ENCODE measurements at regions not wholly inside any gene's neighbourhood (a gene's known extent, or its start where the extent isn't known, plus 50 kb on each side); places are given as distances from the start of the nearest gene placed in this dataset.

- Histone ChIP-seq H3K9ac (ENCODE audit: low read length in 5 of 5) (no peak overlapping the region), H3K36me3 (ENCODE audit: control insufficient read depth in 5 of 5, insufficient read depth in 5 of 5, low read length in 5 of 5) (no peaks in the 10 kb centered on the region), H3K27me3 (ENCODE audit: control insufficient read depth in 5 of 5, insufficient read depth in 4 of 5, low read length in 5 of 5) (no peaks in the 10 kb centered on the region), H3K4me1 (ENCODE audit: control insufficient read depth in 5 of 5, insufficient read depth in 5 of 5, low read length in 5 of 5) (no peaks in the 10 kb centered on the region), H3K9me3 (ENCODE audit: control insufficient read depth in 5 of 5, low read length in 5 of 5) (no peaks in the 10 kb centered on the region), H3K4me3 (ENCODE audit: low read depth in 1 of 5, low read length in 5 of 5) (no peak overlapping the region), H3K27ac (ENCODE audit: low read depth, low read length) (no peak overlapping the region)
Measured at GRCh38 chr12:47561746-47562145, 144.1 kb downstream of the RPAP3 start.

GRCh38 chr12:47560415-47560814, 145.4 kb downstream of the RPAP3 start:
- Histone ChIP-seq H3K9ac (ENCODE audit: low read length in 5 of 5) (no peak overlapping the region), H3K9me3 (ENCODE audit: control insufficient read depth in 5 of 5, low read length in 5 of 5) (no peaks in the 10 kb centered on the region), H3K36me3 (ENCODE audit: control insufficient read depth in 5 of 5, insufficient read depth in 5 of 5, low read length in 5 of 5) (no peaks in the 10 kb centered on the region), H3K4me1 (ENCODE audit: control insufficient read depth in 5 of 5, insufficient read depth in 5 of 5, low read length in 5 of 5) (no peaks in the 10 kb centered on the region), H3K27ac (ENCODE audit: low read depth, low read length) (no peak overlapping the region), H3K4me3 (ENCODE audit: low read depth in 1 of 5, low read length in 5 of 5) (no peak overlapping the region), H3K27me3 (ENCODE audit: control insufficient read depth in 5 of 5, insufficient read depth in 4 of 5, low read length in 5 of 5) (no peaks in the 10 kb centered on the region)

GRCh38 chr12:47558625-47559345, 147.0 kb downstream of the RPAP3 start:
- Histone ChIP-seq H3K27ac (ENCODE audit: low read depth, low read length) (no peak overlapping the region), H3K27me3 (ENCODE audit: control insufficient read depth in 5 of 5, insufficient read depth in 4 of 5, low read length in 5 of 5) (no peaks in the 10 kb centered on the region), H3K4me3 (ENCODE audit: low read depth in 1 of 5, low read length in 5 of 5) (no peak overlapping the region), H3K9ac (ENCODE audit: low read length in 5 of 5) (no peak overlapping the region), H3K4me1 (ENCODE audit: control insufficient read depth in 5 of 5, insufficient read depth in 5 of 5, low read length in 5 of 5) (no peaks in the 10 kb centered on the region), H3K9me3 (ENCODE audit: control insufficient read depth in 5 of 5, low read length in 5 of 5) (no peaks in the 10 kb centered on the region), H3K36me3 (ENCODE audit: control insufficient read depth in 5 of 5, insufficient read depth in 5 of 5, low read length in 5 of 5) (no peaks in the 10 kb centered on the region)

GRCh38 chr12:47557386-47557785, 148.4 kb downstream of the RPAP3 start:
- no peak overlapping the region for H3K27ac ChIP-seq (ENCODE audit: low read depth, low read length)
- no peaks in the 10 kb centered on the region for H3K36me3 ChIP-seq (ENCODE audit: control insufficient read depth in 5 of 5, insufficient read depth in 5 of 5, low read length in 5 of 5)
- no peaks in the 10 kb centered on the region for H3K27me3 ChIP-seq (ENCODE audit: control insufficient read depth in 5 of 5, insufficient read depth in 4 of 5, low read length in 5 of 5)
- no peak overlapping the region for H3K9ac ChIP-seq (ENCODE audit: low read length in 5 of 5)
- peaks cover 2 to 7% (median 7%) of the 10 kb centered on the region in 5 donors for H3K9me3 ChIP-seq (ENCODE audit: control insufficient read depth in 5 of 5, low read length in 5 of 5)
- H3K4me3 ChIP-seq (ENCODE audit: low read depth in 1 of 5, low read length in 5 of 5), result no peak overlapping the region
- no peaks in the 10 kb centered on the region for H3K4me1 ChIP-seq (ENCODE audit: control insufficient read depth in 5 of 5, insufficient read depth in 5 of 5, low read length in 5 of 5)

- Histone ChIP-seq H3K27me3 (ENCODE audit: control insufficient read depth in 5 of 5, insufficient read depth in 4 of 5, low read length in 5 of 5) (no peaks in the 10 kb centered on the region), H3K9ac (ENCODE audit: low read length in 5 of 5) (no peak overlapping the region), H3K36me3 (ENCODE audit: control insufficient read depth in 5 of 5, insufficient read depth in 5 of 5, low read length in 5 of 5) (no peaks in the 10 kb centered on the region), H3K27ac (ENCODE audit: low read depth, low read length) (no peak overlapping the region), H3K4me3 (ENCODE audit: low read depth in 1 of 5, low read length in 5 of 5) (no peak overlapping the region), H3K9me3 (ENCODE audit: control insufficient read depth in 5 of 5, low read length in 5 of 5) (peaks cover 2 to 7% (median 7%) of the 10 kb centered on the region in 5 donors), H3K4me1 (ENCODE audit: control insufficient read depth in 5 of 5, insufficient read depth in 5 of 5, low read length in 5 of 5) (no peaks in the 10 kb centered on the region)
Measured at GRCh38 chr12:47556261-47557030, 149.4 kb downstream of the RPAP3 start.

- Histone ChIP-seq H3K9me3 (ENCODE audit: control insufficient read depth in 5 of 5, low read length in 5 of 5) (peaks cover 2 to 7% (median 7%) of the 10 kb centered on the region in 5 donors), H3K9ac (ENCODE audit: low read length in 5 of 5) (no peak overlapping the region), H3K27ac (ENCODE audit: low read depth, low read length) (no peak overlapping the region), H3K4me1 (ENCODE audit: control insufficient read depth in 5 of 5, insufficient read depth in 5 of 5, low read length in 5 of 5) (no peaks in the 10 kb centered on the region), H3K27me3 (ENCODE audit: control insufficient read depth in 5 of 5, insufficient read depth in 4 of 5, low read length in 5 of 5) (no peaks in the 10 kb centered on the region), H3K36me3 (ENCODE audit: control insufficient read depth in 5 of 5, insufficient read depth in 5 of 5, low read length in 5 of 5) (no peaks in the 10 kb centered on the region), H3K4me3 (ENCODE audit: low read depth in 1 of 5, low read length in 5 of 5) (no peak overlapping the region)
Measured at GRCh38 chr12:47554046-47554653, 151.7 kb downstream of the RPAP3 start.

- no peaks in the 10 kb centered on the region for H3K27me3 ChIP-seq (ENCODE audit: control insufficient read depth in 5 of 5, insufficient read depth in 4 of 5, low read length in 5 of 5)
- no peaks in the 10 kb centered on the region for H3K4me1 ChIP-seq (ENCODE audit: control insufficient read depth in 5 of 5, insufficient read depth in 5 of 5, low read length in 5 of 5)
- H3K9ac ChIP-seq (ENCODE audit: low read length in 5 of 5), result no peak overlapping the region
- H3K4me3 ChIP-seq (ENCODE audit: low read depth in 1 of 5, low read length in 5 of 5), result peak overlapping the region in 2 of 5 donors; percentile 19 to 29
- no peaks in the 10 kb centered on the region for H3K36me3 ChIP-seq (ENCODE audit: control insufficient read depth in 5 of 5, insufficient read depth in 5 of 5, low read length in 5 of 5)
- no peak overlapping the region for H3K27ac ChIP-seq (ENCODE audit: low read depth, low read length)
- H3K9me3 ChIP-seq (ENCODE audit: control insufficient read depth in 5 of 5, low read length in 5 of 5), result peaks cover 2 to 7% (median 7%) of the 10 kb centered on the region in 5 donors
Measured at GRCh38 chr12:47553266-47553665, 152.6 kb downstream of the RPAP3 start.

- no peak overlapping the region for H3K27ac ChIP-seq (ENCODE audit: low read depth, low read length)
- H3K4me1 ChIP-seq (ENCODE audit: control insufficient read depth in 5 of 5, insufficient read depth in 5 of 5, low read length in 5 of 5), result peaks cover 0 to 4% (median 2%) of the 10 kb centered on the region in 5 donors
- H3K9me3 ChIP-seq (ENCODE audit: control insufficient read depth in 5 of 5, low read length in 5 of 5), result peaks cover 2 to 7% (median 7%) of the 10 kb centered on the region in 5 donors
Measured at GRCh38 chr12:47551426-47551851, 154.4 kb downstream of the RPAP3 start.

GRCh38 chr12:47549258-47549657, 156.6 kb downstream of the RPAP3 start:
- H3K27ac ChIP-seq (ENCODE audit: low read depth, low read length), result no peak overlapping the region
- peaks cover 0 to 14% (median 4%) of the 10 kb centered on the region in 5 donors for H3K4me1 ChIP-seq (ENCODE audit: control insufficient read depth in 5 of 5, insufficient read depth in 5 of 5, low read length in 5 of 5)
- peaks cover 2 to 7% (median 7%) of the 10 kb centered on the region in 5 donors for H3K9me3 ChIP-seq (ENCODE audit: control insufficient read depth in 5 of 5, low read length in 5 of 5)
- no peaks in the 10 kb centered on the region for H3K36me3 ChIP-seq (ENCODE audit: control insufficient read depth in 5 of 5, insufficient read depth in 5 of 5, low read length in 5 of 5)
- no peaks in the 10 kb centered on the region for H3K27me3 ChIP-seq (ENCODE audit: control insufficient read depth in 5 of 5, insufficient read depth in 4 of 5, low read length in 5 of 5)
- no peak overlapping the region for H3K9ac ChIP-seq (ENCODE audit: low read length in 5 of 5)
- no peak overlapping the region for H3K4me3 ChIP-seq (ENCODE audit: low read depth in 1 of 5, low read length in 5 of 5)

More at GRCh38 chr12:47551426-47551851, 154.4 kb downstream of the RPAP3 start:
- H3K36me3 ChIP-seq (ENCODE audit: control insufficient read depth in 5 of 5, insufficient read depth in 5 of 5, low read length in 5 of 5), result no peaks in the 10 kb centered on the region
- no peak overlapping the region for H3K9ac ChIP-seq (ENCODE audit: low read length in 5 of 5)
- H3K4me3 ChIP-seq (ENCODE audit: low read depth in 1 of 5, low read length in 5 of 5), result no peak overlapping the region
- no peaks in the 10 kb centered on the region for H3K27me3 ChIP-seq (ENCODE audit: control insufficient read depth in 5 of 5, insufficient read depth in 4 of 5, low read length in 5 of 5)

GRCh38 chr12:47548401-47548800, 157.4 kb downstream of the RPAP3 start:
- Histone ChIP-seq H3K9me3 (ENCODE audit: control insufficient read depth in 5 of 5, low read length in 5 of 5) (peaks cover 2 to 5% (median 4%) of the 10 kb centered on the region in 5 donors), H3K27me3 (ENCODE audit: control insufficient read depth in 5 of 5, insufficient read depth in 4 of 5, low read length in 5 of 5) (no peaks in the 10 kb centered on the region)

More at GRCh38 chr12:47548401-47548800, 157.4 kb downstream of the RPAP3 start:
- Histone ChIP-seq H3K36me3 (ENCODE audit: control insufficient read depth in 5 of 5, insufficient read depth in 5 of 5, low read length in 5 of 5) (no peaks in the 10 kb centered on the region), H3K4me3 (ENCODE audit: low read depth in 1 of 5, low read length in 5 of 5) (no peak overlapping the region), H3K4me1 (ENCODE audit: control insufficient read depth in 5 of 5, insufficient read depth in 5 of 5, low read length in 5 of 5) (peaks cover 0 to 21% (median 4%) of the 10 kb centered on the region in 5 donors), H3K27ac (ENCODE audit: low read depth, low read length) (no peak overlapping the region), H3K9ac (ENCODE audit: low read length in 5 of 5) (no peak overlapping the region)

All from subcutaneous abdominal adipose tissue (tissue), 5 donors.